ENCODE measurements at regions not wholly inside any gene's neighbourhood (a gene's known extent, or its start where the extent isn't known, plus 50 kb on each side); places are given as distances from the start of the nearest gene placed in this dataset.

DNA sequence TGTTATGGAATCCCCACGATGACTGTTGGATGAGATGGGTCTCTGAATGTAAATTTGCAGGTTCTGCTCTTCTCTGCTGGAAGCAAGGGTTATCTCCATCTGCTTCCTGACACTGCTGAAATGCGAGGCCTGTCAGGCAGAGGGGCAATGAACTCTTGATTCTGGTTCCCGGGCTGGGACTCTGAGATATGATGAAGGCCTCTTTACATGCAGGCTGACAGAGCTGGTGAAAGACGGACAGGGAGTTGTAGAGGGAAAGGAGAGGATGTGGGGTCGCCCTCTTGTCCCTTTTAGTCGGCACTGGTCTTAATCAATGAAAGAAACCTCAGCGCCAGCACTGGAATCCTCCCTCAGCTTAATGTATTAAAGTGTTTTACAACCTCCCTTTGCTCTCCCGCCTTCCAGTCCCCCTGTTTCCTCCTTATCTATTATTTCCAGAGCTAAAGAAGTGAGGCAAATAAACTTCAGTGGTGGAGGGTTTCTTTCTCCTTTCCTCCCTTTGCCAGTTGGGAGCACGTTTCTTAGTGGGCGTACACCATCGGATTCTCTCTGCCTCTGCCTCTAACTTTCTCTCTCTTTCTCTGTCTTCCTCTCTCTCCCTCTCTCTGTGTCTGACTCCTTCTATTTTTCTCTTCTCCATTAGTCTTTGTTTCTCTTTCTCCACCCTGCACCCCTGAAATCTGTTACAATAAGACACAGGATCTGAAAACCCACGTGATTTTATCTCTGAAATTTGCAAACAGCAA is 145.6 kb downstream of the BAMBI start (continued):
- TF ChIP-seq RAD51 (IDR thresholded peaks at IDR 0.05; ENCODE audit: borderline replicate concordance, low read depth) (peak; percentile 51; the same call in 1 of the 2 replicates), SNIP1 (IDR thresholded peaks at IDR 0.05; ENCODE audit: low read depth) (no peak), ZBTB40 (IDR thresholded peaks at IDR 0.05) (peak; percentile 16; the same call in 1 of the 2 replicates), ZBTB40 (CRISPR knock-in tag; IDR thresholded peaks at IDR 0.05) (no peak), EP300 (IDR thresholded peaks at IDR 0.05; ENCODE audit: low read length) (peak; percentile 78; the same call in 1 of the 2 replicates), HIVEP1 (CRISPR knock-in tag; IDR thresholded peaks at IDR 0.05) (no peak), MEF2D (tag; conservative IDR thresholded peaks at IDR 0.05; ENCODE audit: low read depth) (no peak; the same call in 1 of the 2 replicates), PPARD (CRISPR knock-in tag; IDR thresholded peaks at IDR 0.05) (no peak), DIDO1 (tag; IDR thresholded peaks at IDR 0.05; ENCODE audit: low read depth) (no peak), KDM1A (IDR thresholded peaks at IDR 0.05) (peak; percentile 83 to 84), ZNF232 (CRISPR knock-in tag; IDR thresholded peaks at IDR 0.05) (no peak), ETV5 (CRISPR knock-in tag; IDR thresholded peaks at IDR 0.05; ENCODE audit: low read depth) (peak; percentile 53; the same call in 1 of the 2 replicates), ZNF431 (CRISPR knock-in tag; IDR thresholded peaks at IDR 0.05) (no peak), ATF1 (CRISPR knock-in tag; IDR thresholded peaks at IDR 0.05) (no peak), ATF1 (tag; IDR thresholded peaks at IDR 0.05) (peak; percentile 31; the same call in 1 of the 2 replicates), ZNF274 (IDR thresholded peaks at IDR 0.05; ENCODE audit: borderline replicate concordance, low read depth, low read length) (no peak), GTF2F1 (IDR thresholded peaks at IDR 0.05; ENCODE audit: low read depth, low read length) (no peak)
- TF ChIP-seq, protein P1, sequence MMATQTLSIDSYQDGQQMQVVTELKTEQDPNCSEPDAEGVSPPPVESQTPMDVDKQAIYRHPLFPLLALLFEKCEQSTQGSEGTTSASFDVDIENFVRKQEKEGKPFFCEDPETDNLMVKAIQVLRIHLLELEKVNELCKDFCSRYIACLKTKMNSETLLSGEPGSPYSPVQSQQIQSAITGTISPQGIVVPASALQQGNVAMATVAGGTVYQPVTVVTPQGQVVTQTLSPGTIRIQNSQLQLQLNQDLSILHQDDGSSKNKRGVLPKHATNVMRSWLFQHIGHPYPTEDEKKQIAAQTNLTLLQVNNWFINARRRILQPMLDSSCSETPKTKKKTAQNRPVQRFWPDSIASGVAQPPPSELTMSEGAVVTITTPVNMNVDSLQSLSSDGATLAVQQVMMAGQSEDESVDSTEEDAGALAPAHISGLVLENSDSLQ (IDR thresholded peaks at IDR 0.05) = peak; percentile 90
- TF ChIP-seq, protein P2, sequence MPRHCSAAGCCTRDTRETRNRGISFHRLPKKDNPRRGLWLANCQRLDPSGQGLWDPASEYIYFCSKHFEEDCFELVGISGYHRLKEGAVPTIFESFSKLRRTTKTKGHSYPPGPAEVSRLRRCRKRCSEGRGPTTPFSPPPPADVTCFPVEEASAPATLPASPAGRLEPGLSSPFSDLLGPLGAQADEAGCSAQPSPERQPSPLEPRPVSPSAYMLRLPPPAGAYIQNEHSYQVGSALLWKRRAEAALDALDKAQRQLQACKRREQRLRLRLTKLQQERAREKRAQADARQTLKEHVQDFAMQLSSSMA (CRISPR knock-in tag; IDR thresholded peaks at IDR 0.05) = no peak
- TF ChIP-seq, protein P3, sequence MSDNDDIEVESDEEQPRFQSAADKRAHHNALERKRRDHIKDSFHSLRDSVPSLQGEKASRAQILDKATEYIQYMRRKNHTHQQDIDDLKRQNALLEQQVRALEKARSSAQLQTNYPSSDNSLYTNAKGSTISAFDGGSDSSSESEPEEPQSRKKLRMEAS (CRISPR knock-in tag; IDR thresholded peaks at IDR 0.05) = no peak
